HTR-8/SVneo (cell line): ENCODE measurements at regions not wholly inside any gene's neighbourhood (a gene's known extent, or its start where the extent isn't known, plus 50 kb on each side); places are given as distances from the start of the nearest gene placed in this dataset.

ENCODE experiments used
- DNase-seq: peaks from one replicate; pipeline ENCODE4 v3.0.0; 2011; ENCODE audit warnings: low spot score, mixed read lengths; ENCODE audit not compliant: insufficient read length
- FAIRE-seq: peaks from 2 replicates; lab custom pipeline; 2011; peaks lifted over from hg19 to GRCh38; lab: Jason Lieb, UNC

DNA sequence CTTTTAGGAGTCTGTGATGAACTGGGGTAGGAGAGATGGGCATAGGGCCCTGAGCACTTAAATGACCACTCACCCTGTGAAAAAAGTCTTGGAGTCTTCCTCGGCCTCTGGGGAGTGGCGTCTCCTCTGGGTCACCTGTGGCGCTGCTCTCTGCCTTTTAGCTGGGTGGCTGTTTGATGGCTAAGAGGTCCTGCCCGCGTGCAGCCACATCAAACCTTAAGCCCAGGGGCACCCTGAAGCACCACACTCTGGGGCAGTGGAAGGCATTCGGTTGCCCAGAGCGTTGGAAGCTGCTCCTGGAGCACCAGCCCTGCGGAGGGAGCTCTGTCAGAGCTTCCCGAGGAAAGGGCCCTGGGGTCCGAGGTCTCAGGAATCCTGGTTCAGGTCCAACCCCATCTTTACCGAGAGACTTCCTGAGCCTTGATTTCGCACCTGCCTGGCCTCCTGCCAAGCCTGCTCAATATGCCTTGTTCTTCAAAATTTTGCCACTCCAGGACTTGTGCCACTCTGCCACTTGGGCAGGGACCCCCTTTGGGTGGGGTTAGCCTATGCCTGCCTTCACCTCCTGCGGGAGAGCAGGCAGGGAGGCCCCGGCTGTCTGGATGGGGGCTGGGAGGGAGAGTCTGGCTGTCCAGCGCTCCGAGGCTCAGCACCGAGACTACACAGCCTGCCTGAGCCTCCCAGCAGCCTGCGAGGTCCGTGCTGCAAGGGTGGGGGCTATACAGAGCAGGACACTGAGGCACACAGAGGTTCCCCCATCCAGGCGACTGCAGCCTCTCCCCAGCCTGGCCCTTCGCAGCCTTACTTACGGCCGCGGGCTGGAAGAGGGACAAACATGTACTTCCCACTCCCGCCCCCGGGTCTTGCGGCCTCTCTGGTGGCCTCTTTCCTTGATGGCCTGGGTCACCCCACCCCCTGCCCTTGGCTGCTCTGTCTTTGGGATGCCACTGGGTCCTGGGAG, 63.4 kb upstream of the RNU6ATAC start:
- FAIRE-seq (no peak), DNase-seq (no peak)

GRCh38 chr9:134228649-134229048, 64.3 kb upstream of the RNU6ATAC start:
- FAIRE-seq, result no peak
- no peak for DNase-seq

GRCh38 chr9:134229466-134230091, 65.2 kb upstream of the RNU6ATAC start:
- DNase-seq (no peak), FAIRE-seq (no peak)

DNA sequence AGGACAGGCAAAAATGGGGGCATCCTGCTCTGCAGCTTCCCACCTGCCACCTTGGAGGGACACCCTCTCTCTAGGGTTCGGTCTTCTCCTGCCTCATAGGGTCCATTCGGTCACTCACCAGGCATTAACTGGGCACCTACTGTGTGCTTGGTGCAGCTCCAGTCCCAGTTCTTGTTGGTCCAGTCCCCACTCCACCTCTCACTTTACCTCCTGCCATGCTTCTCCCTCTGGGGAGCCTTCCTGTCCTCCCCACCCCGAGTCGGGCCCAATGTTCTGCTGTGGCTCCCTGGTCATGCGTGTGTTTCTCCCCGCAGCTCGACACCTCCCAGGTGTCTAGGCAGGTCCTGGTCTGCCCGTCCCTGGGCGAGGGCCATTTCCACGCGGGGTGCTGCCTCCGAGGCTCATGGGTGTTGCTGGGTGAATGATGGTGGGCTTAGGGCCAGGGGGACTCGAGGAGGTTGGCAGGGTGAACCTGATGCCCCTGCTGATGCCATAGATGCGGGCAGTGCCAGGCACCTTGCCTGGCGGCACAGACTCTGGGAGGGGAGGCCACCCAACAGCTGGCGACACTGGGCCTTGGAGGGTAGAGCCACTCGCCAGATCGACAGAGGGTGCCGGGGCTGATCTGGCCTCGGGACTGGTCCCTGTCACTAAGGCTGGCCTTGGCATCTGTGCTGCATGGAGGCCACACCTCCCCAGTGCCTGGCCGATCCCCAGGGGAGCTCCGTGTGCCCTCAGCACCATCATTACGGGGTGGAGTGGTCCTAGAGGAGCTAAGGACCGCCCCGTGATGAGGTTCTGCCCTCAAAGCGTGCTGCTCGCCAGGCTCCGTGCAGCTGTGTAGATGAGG, 66.0 kb upstream of the RNU6ATAC start:
- no peak for FAIRE-seq

GRCh38 chr9:134230942-134231325, 66.6 kb upstream of the RNU6ATAC start:
- DNase-seq (no peak), FAIRE-seq (no peak)

More for the DNA sequence above, 66.0 kb upstream of the RNU6ATAC start:
- no peak for DNase-seq

DNA sequence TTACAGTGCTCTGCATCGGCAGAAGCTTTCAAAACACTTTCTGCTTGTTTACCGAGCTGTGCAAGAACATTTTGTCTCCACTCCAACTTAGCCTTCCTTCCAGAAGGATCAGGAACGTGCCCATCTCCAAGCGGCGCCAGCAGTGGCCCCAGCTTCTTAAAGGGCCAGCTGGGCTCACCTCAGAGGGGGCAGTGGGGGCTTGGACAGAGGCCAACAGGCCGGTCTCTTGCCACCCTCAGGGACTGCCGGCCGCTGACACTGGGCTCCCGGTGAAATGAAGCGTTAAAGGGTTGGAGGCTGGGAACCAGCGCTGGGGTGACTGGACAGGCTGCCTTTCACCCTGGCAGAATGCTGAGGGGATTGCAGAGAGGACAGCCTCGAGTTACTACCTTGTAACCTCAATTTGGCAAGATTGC, 67.0 kb upstream of the RNU6ATAC start:
- FAIRE-seq (no peak), DNase-seq (no peak)

GRCh38 chr9:134231767-134232166, 67.4 kb upstream of the RNU6ATAC start:
- no peak for FAIRE-seq

DNA sequence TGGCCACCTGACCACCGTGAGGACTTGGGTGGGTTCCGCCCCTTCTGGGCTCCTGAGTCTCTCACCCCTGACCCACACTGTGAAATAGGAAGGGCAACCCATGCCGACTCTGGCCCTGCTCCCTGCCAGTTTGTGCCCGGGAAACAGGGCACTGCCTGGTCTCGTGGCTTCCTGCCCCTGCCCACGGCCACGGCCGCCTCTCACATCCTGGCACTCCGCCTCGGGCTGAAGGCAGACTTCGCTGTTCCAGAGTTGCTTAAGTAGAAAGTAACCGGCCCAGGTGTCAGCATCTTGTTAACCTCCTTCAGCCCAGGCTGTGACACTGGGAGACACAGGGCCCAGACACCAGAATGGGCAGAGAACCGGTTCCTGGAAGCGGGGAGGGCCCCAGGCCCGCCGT, 68.7 kb upstream of the RNU6ATAC start:
- FAIRE-seq (no peak), DNase-seq (no peak)

More at GRCh38 chr9:134231767-134232166, 67.4 kb upstream of the RNU6ATAC start:
- no peak for DNase-seq

DNA sequence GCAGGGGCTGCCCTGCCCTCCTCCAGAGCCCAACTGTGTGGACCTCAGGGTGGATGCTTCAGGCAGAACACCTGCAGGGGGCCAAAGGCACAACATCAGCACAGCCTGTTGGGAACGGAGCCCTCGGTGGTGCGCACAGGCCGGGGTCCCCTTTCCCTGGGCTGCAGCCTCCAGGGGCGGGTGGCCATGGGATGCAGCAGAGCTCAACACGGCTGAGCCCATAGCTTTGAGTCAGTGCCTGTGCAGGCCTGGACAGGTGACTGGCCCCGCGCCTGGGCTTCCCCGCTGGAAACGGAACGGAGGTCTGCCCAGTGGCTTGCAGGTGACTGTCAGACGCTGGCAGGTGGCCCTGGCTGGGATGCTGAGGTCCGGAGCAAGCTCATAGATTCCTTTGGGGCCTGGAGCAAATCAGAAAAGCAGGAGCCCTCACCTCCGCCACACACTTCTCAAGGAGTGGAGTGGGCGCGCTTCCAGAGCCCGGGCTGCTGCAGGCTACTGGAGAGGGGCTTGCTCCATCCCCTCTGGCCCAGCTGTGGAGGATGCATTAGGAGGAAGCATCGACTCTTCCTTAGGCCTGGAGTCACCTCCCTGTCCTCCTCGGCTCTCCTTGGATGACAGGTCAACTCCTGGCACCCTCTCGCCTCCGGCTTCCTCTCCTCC, 69.8 kb upstream of the RNU6ATAC start:
- DNase-seq, result no peak

GRCh38 chr9:134234687-134235359, 70.5 kb upstream of the RNU6ATAC start:
- DNase-seq, result no peak
- FAIRE-seq, result no peak

More for the DNA sequence above, 69.8 kb upstream of the RNU6ATAC start:
- FAIRE-seq, result no peak

GRCh38 chr9:134235366-134235765, 71.0 kb upstream of the RNU6ATAC start:
- FAIRE-seq, result no peak
- DNase-seq, result no peak

GRCh38 chr9:134236001-134236421, 71.6 kb upstream of the RNU6ATAC start:
- peak; percentile 19 for DNase-seq
- no peak for FAIRE-seq

DNA sequence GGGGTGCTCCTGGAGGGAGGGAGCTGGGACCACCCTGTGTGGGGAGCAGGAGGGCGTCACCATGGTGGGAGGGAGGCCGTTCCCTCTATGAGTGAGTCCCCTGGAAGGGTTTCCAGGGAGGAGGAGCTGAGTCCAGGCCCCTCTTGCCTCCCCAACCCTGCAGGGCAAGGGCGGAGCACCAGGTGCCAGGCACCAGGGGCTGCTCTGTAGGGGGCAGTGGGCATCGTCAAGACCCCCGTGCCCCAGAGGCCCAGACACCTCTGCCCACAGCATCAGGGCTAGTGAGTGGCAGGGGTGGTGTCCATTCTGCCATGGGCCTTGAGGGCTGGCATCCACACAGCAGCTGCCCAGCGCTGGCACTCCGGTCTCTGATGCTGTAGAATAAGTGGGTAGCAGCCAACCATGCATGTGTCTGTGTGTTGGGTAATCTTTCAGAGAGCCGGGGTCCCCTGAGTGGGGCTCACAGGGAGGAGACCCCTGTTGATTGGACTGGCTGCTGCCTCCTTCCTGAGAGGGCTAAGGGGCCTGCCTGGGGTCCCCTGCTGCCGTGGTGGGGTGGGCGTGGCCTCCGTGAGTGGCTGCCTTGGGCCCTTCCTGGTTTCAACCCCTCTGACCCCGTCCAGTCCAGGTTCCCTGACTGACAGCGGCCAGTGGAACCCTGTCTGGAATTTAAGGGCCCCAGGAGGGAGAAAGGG, 72.7 kb upstream of the RNU6ATAC start:
- DNase-seq (no peak), FAIRE-seq (no peak)

DNA sequence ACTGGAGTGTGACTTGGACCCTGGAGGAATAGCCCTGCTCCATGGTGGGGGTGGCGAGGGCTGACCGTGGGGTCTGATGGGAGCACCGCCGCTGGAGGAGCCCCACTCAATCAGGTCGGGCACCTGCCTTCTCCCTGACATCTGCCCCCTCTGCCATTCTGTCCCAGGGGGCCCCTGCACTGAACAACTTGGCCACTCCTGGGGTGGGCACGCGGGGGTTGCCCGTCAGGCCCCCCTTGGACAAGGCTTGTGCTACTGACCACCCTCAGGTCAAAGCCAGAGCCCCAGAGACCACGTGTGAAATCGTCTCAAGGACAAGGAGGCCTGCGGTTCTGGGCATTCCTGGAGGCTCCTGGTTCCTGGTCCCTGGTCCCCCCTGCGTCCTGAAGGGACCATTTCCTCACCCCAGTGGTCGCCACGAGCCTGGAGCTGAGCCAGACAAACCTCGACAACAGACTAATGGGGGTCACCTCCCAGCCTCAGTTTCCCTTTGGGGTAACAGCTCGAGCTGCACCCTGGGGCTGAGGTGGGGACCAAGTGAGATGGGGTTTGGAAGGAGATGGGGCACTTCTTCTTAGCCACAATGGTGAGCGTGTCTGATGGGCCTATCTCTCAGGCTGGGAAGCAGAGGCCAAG, 73.4 kb upstream of the RNU6ATAC start:
- FAIRE-seq (no peak), DNase-seq (no peak)

GRCh38 chr9:134239130-134239903, 75.0 kb upstream of the RNU6ATAC start:
- no peak for FAIRE-seq
- no peak for DNase-seq

- FAIRE-seq (no peak), DNase-seq (no peak)
These were observed 75.6 kb upstream of the RNU6ATAC start for GRCh38 chr9:134239939-134240338.

DNA sequence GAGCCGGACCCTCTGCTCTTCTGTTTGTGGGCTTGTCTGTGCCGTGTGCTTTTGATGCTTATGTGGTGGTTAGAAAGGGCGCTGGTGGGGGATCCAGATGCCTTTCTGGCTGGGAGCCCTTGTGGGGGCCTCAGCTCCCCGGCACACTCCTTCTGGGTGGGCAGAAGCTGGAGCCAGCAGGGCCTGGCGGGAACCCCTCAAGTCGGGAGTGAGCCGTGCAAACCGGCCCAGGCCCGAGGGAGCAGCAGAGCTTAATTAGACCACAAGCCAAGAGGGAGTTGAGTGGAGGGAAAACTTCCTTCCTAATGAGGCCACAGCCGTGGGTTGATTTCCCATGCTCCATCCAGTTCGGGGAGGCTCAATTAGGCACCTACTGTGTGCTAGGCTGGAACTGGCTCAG, 76.0 kb upstream of the RNU6ATAC start:
- DNase-seq (no peak), FAIRE-seq (no peak)

DNA sequence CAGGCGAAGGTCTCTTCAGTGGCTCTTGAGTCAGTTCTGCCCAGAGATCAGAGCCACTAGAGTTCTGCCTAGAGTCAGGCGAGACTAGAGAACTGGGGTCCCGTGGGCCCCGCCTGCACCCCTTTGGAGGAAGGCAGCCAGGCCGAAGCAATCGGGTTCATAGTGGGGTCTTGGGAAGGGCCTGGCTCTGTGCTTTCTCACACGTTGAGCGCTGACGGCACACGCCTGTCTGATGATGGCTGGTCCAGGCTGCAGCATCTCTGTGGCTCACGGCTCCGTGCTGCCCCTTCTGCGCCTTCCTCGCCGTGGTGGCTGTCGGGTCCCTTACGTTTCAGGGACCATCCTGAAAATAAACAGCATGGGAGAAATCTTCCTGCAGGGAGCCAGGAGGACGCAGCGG, 78.3 kb upstream of the RNU6ATAC start:
- no peak for FAIRE-seq
- DNase-seq, result no peak
